Adrenal gland (tissue), 5 donors: ENCODE measurements at regions not wholly inside any gene's neighbourhood (a gene's known extent, or its start where the extent isn't known, plus 50 kb on each side); places are given as distances from the start of the nearest gene placed in this dataset.

Experiments used
- POLR2A ChIP-seq, 2 donors: fragments of 450-650 bp; IDR thresholded peaks; one replicate each; pipeline ENCODE4 v1.6.1; 2017; ENCODE audit warnings: antibody characterized with exemption in 2 of 2, mild to moderate bottlenecking in 2 of 2, moderate library complexity in 1 of 2
- TF ChIP-seq, protein P1 (sequence below), 6 experiments: fragments of 450-650 bp in 4 of 6; fragments of 200-600 bp in 2 of 6; sonication (generic) in 1 of 6; IDR thresholded peaks; 1 replicate in 5 of 6; 2 replicates in 1 of 6; pipeline versions ENCODE4 v1.5.1 to v1.8.0; 2016 to 2021; ENCODE audit warnings: antibody characterized with exemption in 6 of 6, mild to moderate bottlenecking in 2 of 6, moderate library complexity in 1 of 6
- donor health status: DM: no; HTN: no; CAD: no.

DNA sequence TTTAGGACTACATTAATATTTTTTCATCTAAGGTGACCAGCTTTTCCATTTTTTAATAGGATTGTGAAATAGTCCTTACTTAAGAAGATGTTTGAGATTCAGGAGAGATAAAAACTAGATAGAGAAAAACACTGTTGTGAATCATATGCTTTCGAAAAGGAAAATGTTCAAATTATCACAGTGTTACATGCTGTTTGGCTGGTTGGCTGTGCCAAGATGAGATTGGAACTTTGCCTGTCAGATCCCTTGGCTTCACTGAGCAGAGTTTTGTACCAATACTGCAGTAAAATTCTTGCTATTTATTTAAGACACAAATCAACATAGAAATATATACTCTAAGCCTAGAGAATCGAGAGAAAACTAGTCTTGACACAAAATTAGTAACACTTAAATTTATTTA, 117.2 kb downstream of the OXSM start:
- no peak for TF ChIP-seq POLR2A (IDR thresholded peaks at IDR 0.05)
- TF ChIP-seq, protein P1, sequence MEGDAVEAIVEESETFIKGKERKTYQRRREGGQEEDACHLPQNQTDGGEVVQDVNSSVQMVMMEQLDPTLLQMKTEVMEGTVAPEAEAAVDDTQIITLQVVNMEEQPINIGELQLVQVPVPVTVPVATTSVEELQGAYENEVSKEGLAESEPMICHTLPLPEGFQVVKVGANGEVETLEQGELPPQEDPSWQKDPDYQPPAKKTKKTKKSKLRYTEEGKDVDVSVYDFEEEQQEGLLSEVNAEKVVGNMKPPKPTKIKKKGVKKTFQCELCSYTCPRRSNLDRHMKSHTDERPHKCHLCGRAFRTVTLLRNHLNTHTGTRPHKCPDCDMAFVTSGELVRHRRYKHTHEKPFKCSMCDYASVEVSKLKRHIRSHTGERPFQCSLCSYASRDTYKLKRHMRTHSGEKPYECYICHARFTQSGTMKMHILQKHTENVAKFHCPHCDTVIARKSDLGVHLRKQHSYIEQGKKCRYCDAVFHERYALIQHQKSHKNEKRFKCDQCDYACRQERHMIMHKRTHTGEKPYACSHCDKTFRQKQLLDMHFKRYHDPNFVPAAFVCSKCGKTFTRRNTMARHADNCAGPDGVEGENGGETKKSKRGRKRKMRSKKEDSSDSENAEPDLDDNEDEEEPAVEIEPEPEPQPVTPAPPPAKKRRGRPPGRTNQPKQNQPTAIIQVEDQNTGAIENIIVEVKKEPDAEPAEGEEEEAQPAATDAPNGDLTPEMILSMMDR (IDR thresholded peaks at IDR 0.05), result no peak
